ENCODE measurements at regions not wholly inside any gene's neighbourhood (a gene's known extent, or its start where the extent isn't known, plus 50 kb on each side); places are given as distances from the start of the nearest gene placed in this dataset.

DNA sequence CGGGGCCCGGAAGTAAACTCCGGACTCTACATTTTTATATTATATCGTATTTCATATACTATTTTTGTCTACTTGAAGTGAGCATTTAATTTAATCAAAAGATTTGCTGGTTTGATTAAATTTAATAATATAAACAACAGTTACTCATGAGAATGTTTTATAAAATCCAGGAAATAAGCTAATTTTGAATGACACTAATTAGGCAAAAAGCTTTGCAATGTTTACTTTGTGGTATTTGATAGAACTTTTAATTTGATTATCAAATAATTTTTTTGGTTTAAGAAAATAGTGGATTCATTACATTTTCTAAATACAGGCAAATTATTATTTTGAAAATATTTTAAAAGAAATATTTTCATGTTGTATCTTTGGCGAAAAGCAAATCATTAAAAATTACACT, 900.4 kb upstream of the CDH2 start:
- TF ChIP-seq CTCF (tag by site-specific recombination; IDR thresholded peaks at IDR 0.05) (no peak), TCF7L2 (IDR thresholded peaks at IDR 0.05; ENCODE audit: borderline replicate concordance, low read depth, low read length) (no peak)
